Common myeloid progenitor, CD34-positive (primary cell): ENCODE measurements at regions not wholly inside any gene's neighbourhood (a gene's known extent, or its start where the extent isn't known, plus 50 kb on each side); places are given as distances from the start of the nearest gene placed in this dataset.

Source experiments
- CTCF ChIA-PET: fragments of 350-600 bp; sonication (Branson Sonifier 250); formaldehyde crosslinking; loops from one replicate; lab custom pipeline; 2021; ENCODE audit warnings: antibody characterized with exemption; lab: Charles Lee
- POLR2A ChIA-PET: fragments of 350-600 bp; sonication (Branson Sonifier 250); formaldehyde crosslinking; loops from one replicate; lab custom pipeline; 2021; ENCODE audit warnings: antibody characterized with exemption; lab: Charles Lee
- DNase-seq, 3 donors: peaks; one replicate each; pipeline versions ENCODE4 v3.0.0 to v3.0.0-alpha.2; 2013
- H3K27ac ChIP-seq, 2 experiments: 1 replicate in 1 of 2; 2 replicates in 1 of 2; pipeline ENCODE4 v1.7.0; 2013; ENCODE audit warnings: inconsistent platforms in 2 of 2, low read length in 2 of 2, mild to moderate bottlenecking in 2 of 2, low read depth in 1 of 2, moderate library complexity in 1 of 2; ENCODE audit not compliant: severe bottlenecking in 2 of 2, insufficient read depth in 1 of 2, poor library complexity in 1 of 2
- H3K27me3 ChIP-seq, 5 experiments: replicated peaks in 2 of 5; 1 replicate in 3 of 5; 2 replicates in 2 of 5; pipeline versions ENCODE4 v1.6.1 to v1.7.0; 2013; ENCODE audit warnings: low read length in 4 of 5, mild to moderate bottlenecking in 2 of 5, moderate library complexity in 2 of 5, inconsistent platforms in 1 of 5; ENCODE audit not compliant: insufficient read depth in 5 of 5, control insufficient read depth in 4 of 5
- H3K36me3 ChIP-seq, 4 experiments: 1 replicate in 2 of 4; 2 replicates in 2 of 4; pipeline versions ENCODE4 v1.6.1 to v1.7.0; 2013; ENCODE audit warnings: low read length in 3 of 4, control low read depth in 1 of 4, mild to moderate bottlenecking in 1 of 4; ENCODE audit not compliant: control insufficient read depth in 4 of 4, insufficient read depth in 4 of 4
- H3K4me1 ChIP-seq, 4 experiments: 1 replicate in 3 of 4; 2 replicates in 1 of 4; pipeline versions ENCODE4 v1.6.1 to v1.7.1; 2013; ENCODE audit warnings: low read length in 3 of 4, mild to moderate bottlenecking in 3 of 4, control low read depth in 1 of 4, inconsistent platforms in 1 of 4, moderate library complexity in 1 of 4; ENCODE audit not compliant: control insufficient read depth in 4 of 4, insufficient read depth in 4 of 4; ENCODE audit errors: control extremely low read depth in 1 of 4
- H3K4me3 ChIP-seq, 7 experiments: 1 replicate in 4 of 7; 2 replicates in 3 of 7; pipeline versions ENCODE4 v1.5.1 to v1.7.0; 2013; ENCODE audit warnings: mild to moderate bottlenecking in 7 of 7, low read length in 6 of 7, moderate library complexity in 6 of 7, inconsistent platforms in 2 of 7, low read depth in 2 of 7, control low read depth in 1 of 7; ENCODE audit not compliant: insufficient read depth in 4 of 7, control insufficient read depth in 1 of 7; ENCODE audit errors: extremely low read depth in 1 of 7
- H3K9me3 ChIP-seq, 5 experiments: 1 replicate in 4 of 5; 2 replicates in 1 of 5; pipeline versions ENCODE4 v1.6.1 to v1.7.1; 2013; ENCODE audit warnings: low read length in 4 of 5, mild to moderate bottlenecking in 2 of 5, inconsistent platforms in 1 of 5, low read depth in 1 of 5, moderate library complexity in 1 of 5; ENCODE audit not compliant: control insufficient read depth in 4 of 5, insufficient read depth in 2 of 5; ENCODE audit errors: control extremely low read depth in 1 of 5
- WGBS: methylation state at CpG from one replicate; pipeline ENCODE4 v1.1.5; 2013; ENCODE audit not compliant: insufficient coverage; 5-methylcytosine and 5-hydroxymethylcytosine counted together

DNA sequence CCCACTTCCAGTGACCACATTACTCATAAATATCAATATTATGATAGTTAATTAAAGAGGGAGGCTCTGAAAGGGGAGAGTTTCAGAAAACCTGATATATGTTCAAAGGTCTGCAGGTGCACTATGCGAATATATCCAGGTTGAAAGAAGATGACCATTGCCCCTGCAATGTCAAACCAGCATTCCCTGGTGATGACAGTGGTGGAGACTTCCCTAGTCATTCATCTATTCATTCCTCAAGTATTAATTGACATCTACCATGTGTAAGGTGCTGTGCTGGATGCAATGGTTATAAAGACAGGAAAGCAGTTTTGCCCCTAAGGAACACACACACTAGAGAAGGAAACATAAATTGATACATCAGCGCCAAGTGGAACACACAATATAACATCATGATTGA, 588.3 kb upstream of the KCNMB2 start:
- ChIA-PET CTCF (interaction anchor here (2.2 kb wide), 1 partner anchor 9 kb away, joined by 7 read pairs; no protein-coding TSS in a partner anchor), POLR2A (no interaction called here)
- H3K9me3 ChIP-seq = peaks cover 0 to 1% (median 0%) of the 10 kb centered on the region in 5 experiments
- no peaks in the 10 kb centered on the region for H3K36me3 ChIP-seq
- no peak for DNase-seq
- H3K27me3 ChIP-seq = no peaks in the 10 kb centered on the region
- H3K4me3 ChIP-seq = no peak overlapping the region
- H3K27ac ChIP-seq = no peak overlapping the region
- H3K4me1 ChIP-seq = peaks cover 13 to 27% (median 23%) of the 10 kb centered on the region in 4 experiments
- 100% methylated on average over 2 of the region's 2 CpGs for WGBS

GRCh38 chr3:177948716-177949425, 587.4 kb upstream of the KCNMB2 start:
- no peak overlapping the region for H3K27ac ChIP-seq
- no peak for DNase-seq
- no peak overlapping the region for H3K4me3 ChIP-seq
- H3K36me3 ChIP-seq = no peaks in the 10 kb centered on the region
- H3K9me3 ChIP-seq = peaks cover 0 to 1% (median 0%) of the 10 kb centered on the region in 5 experiments
- no peaks in the 10 kb centered on the region for H3K27me3 ChIP-seq
- 100% methylated on average over 2 of the region's 4 CpGs for WGBS
- peaks cover 13 to 23% (median 19%) of the 10 kb centered on the region in 4 experiments for H3K4me1 ChIP-seq
- ChIA-PET CTCF (interaction anchor here (0.6 to 2.2 kb wide), 2 partner anchors 9 to 348 kb away, joined by 3 to 7 read pairs; no protein-coding TSS in a partner anchor), POLR2A (interaction anchor here (0.6 kb wide), 1 partner anchor 8 kb away, joined by 3 read pairs; no protein-coding TSS in a partner anchor)

GRCh38 chr3:177959188-177959587, 577.0 kb upstream of the KCNMB2 start:
- 100% methylated on average over 2 of the region's 5 CpGs for WGBS
- H3K27me3 ChIP-seq = no peaks in the 10 kb centered on the region
- ChIA-PET POLR2A (no interaction called here), CTCF (no interaction called here)
- H3K36me3 ChIP-seq = no peaks in the 10 kb centered on the region
- H3K27ac ChIP-seq = no peak overlapping the region
- no peak for DNase-seq
- no peaks in the 10 kb centered on the region for H3K9me3 ChIP-seq
- no peaks in the 10 kb centered on the region for H3K4me1 ChIP-seq
- no peak overlapping the region for H3K4me3 ChIP-seq

- H3K4me1 ChIP-seq = no peaks in the 10 kb centered on the region
- ChIA-PET CTCF (interaction anchor here (1.3 to 1.5 kb wide), 2 partner anchors 19 to 31 kb away, joined by 3 read pairs; no protein-coding TSS in a partner anchor), POLR2A (no interaction called here)
- H3K9me3 ChIP-seq = no peaks in the 10 kb centered on the region
- 90% methylated on average over 2 of the region's 2 CpGs for WGBS
- no peak overlapping the region for H3K27ac ChIP-seq
- no peaks in the 10 kb centered on the region for H3K36me3 ChIP-seq
- H3K27me3 ChIP-seq = no peaks in the 10 kb centered on the region
- DNase-seq = no peak
- H3K4me3 ChIP-seq = no peak overlapping the region
Observed at GRCh38 chr3:177960014-177960413, 576.2 kb upstream of the KCNMB2 start.

DNA sequence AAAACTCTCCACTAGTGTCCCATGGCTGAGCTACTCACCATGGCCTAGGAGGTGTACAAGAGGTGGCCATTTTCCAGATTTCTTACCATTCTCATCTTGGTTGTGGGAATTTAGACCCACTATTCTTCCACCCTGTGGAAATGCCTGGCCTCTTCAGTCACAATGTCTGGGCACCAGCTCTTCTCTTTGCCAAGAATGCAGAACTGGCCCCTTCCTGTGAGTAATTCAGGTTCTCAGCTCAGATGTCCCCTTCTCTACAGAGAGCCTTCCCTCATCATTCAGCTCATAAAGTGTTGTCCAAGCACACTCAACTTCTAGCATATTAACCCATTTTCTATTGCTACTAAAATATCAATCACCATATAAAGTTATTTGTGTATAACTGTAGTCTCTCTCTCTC, 575.5 kb upstream of the KCNMB2 start:
- no peaks in the 10 kb centered on the region for H3K4me1 ChIP-seq
- no peaks in the 10 kb centered on the region for H3K27me3 ChIP-seq
- no peaks in the 10 kb centered on the region for H3K9me3 ChIP-seq
- CTCF ChIA-PET = interaction anchor here (0.7 to 1.5 kb wide), 3 partner anchors 18 to 319 kb away, joined by 3 read pairs; no protein-coding TSS in a partner anchor
- no peak overlapping the region for H3K4me3 ChIP-seq
- DNase-seq = no peak
- POLR2A ChIA-PET = no interaction called here
- no peaks in the 10 kb centered on the region for H3K36me3 ChIP-seq
- H3K27ac ChIP-seq = no peak overlapping the region

DNA sequence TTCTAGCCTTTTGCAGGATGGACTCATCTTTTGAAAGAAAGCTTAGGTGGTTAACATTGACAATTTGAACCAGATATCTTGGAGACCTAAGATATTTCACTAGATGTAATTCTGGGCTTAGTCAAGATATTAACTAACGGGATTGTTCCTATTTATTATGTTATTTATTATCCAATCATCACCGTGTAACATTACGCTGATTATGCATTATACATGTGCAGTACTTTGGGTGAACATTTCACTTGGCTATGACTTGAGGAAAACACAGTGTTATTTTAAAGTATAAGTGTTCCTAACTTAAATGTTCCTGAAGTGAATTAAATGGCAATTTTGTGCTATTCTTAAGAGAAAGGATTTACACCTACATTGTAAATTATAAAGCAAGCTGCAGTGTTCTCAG, 574.5 kb upstream of the KCNMB2 start:
- no peaks in the 10 kb centered on the region for H3K9me3 ChIP-seq
- ChIA-PET CTCF (interaction anchor here (0.8 kb wide), 1 partner anchor 9 kb away, joined by 3 read pairs; no protein-coding TSS in a partner anchor), POLR2A (no interaction called here)
- WGBS = 100% methylated on average over 1 of the region's 3 CpGs
- no peak overlapping the region for H3K4me3 ChIP-seq
- DNase-seq = no peak
- H3K4me1 ChIP-seq = no peaks in the 10 kb centered on the region
- no peaks in the 10 kb centered on the region for H3K36me3 ChIP-seq
- no peak overlapping the region for H3K27ac ChIP-seq
- no peaks in the 10 kb centered on the region for H3K27me3 ChIP-seq

DNA sequence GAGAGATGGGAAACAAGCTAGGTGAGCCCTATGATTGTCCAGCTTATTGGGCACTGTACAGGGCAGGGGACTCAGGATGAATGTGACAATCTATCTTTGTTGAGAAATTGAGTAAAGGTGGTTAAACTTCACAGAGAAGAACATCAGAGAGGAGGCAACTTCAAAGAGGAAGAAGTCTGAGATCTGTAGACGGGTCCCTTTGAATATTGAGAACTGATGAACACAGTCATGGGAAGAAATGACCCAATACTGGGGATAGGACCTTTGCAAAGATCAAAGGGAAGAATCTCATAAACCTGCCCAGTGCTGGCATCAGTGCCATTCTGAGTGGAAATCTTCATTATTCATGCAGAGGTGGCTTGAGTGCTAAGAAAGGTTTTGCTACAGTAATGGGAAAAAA, 569.7 kb upstream of the KCNMB2 start:
- POLR2A ChIA-PET = interaction anchor here (0.6 to 0.7 kb wide), 2 partner anchors 9 to 190 kb away, joined by 3 to 4 read pairs; no protein-coding TSS in a partner anchor
- no peaks in the 10 kb centered on the region for H3K9me3 ChIP-seq
- no peak for DNase-seq
- no peak overlapping the region for H3K27ac ChIP-seq
- H3K27me3 ChIP-seq = no peaks in the 10 kb centered on the region
- no peaks in the 10 kb centered on the region for H3K4me1 ChIP-seq
- CTCF ChIA-PET = no interaction called here
- 100% methylated on average over 1 of the region's 1 CpG for WGBS
- H3K36me3 ChIP-seq = no peaks in the 10 kb centered on the region
- no peak overlapping the region for H3K4me3 ChIP-seq
